PC-9 (cell line): ENCODE measurements at regions not wholly inside any gene's neighbourhood (a gene's known extent, or its start where the extent isn't known, plus 50 kb on each side); places are given as distances from the start of the nearest gene placed in this dataset.

ENCODE experiments used
- CTCF ChIP-seq: fragments of 200-600 bp; sonication (generic); conservative IDR thresholded peaks from 2 replicates; pipeline ENCODE4 v1.6.1; 2017; ENCODE audit warnings: mixed run types, antibody characterized with exemption, mild to moderate bottlenecking, moderate library complexity
- EZH2 ChIP-seq: fragments of 200-600 bp; sonication (generic); IDR thresholded peaks from 2 replicates; pipeline ENCODE4 v1.8.0; 2017; ENCODE audit warnings: antibody characterized with exemption, low read depth

GRCh38 chr16:7957151-7957550 lies 624.5 kb downstream of the RBFOX1 start:
- no peak for TF ChIP-seq EZH2
- TF ChIP-seq CTCF: no peak
